Stimulated activated CD4-positive, alpha-beta T cell treated with anti-CD3 and anti-CD28 coated beads, Interleukin-1b, Interleukin-23, amount 100 ng/mL, for 4 hours (primary cell): ENCODE measurements at regions not wholly inside any gene's neighbourhood (a gene's known extent, or its start where the extent isn't known, plus 50 kb on each side); places are given as distances from the start of the nearest gene placed in this dataset.

Experiments
- DNase-seq, 2 donors: peaks; one replicate each; pipeline ENCODE4 v3.0.0-alpha.2; 2020; ENCODE audit warnings: low read depth in 2 of 2

- DNase-seq: no peak
These were observed 88.2 kb downstream of the TMA16 start for GRCh38 chr4:163582703-163583102.

- no peak for DNase-seq
These were observed 93.4 kb downstream of the TMA16 start for GRCh38 chr4:163587867-163588266.

GRCh38 chr4:163588532-163588931 is 94.0 kb downstream of the TMA16 start:
- DNase-seq: no peak

DNA sequence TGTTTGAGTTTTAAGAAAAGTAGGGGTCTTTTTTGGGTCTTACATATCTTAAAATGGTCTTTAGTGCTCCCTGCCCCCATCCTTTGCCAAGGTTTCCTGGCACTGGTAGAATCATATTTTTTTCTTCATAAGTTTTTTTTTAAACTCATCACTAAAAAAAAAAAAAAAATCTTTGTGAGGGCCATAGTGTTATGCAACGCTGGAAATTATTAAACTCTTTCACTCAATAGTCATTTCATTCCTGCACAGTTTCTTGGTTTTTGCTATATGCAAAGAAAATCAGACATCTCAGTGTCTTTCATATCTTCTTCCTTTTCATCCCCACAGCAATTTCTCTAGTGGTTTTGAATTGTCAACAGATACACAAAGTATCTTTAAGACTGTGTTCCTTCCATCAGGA is 95.6 kb downstream of the TMA16 start:
- no peak for DNase-seq

GRCh38 chr4:163590619-163591264 is 96.3 kb downstream of the TMA16 start:
- DNase-seq: no peak

- no peak for DNase-seq
These were observed 97.1 kb downstream of the TMA16 start for GRCh38 chr4:163591614-163592020.

GRCh38 chr4:163592212-163592611 is 97.7 kb downstream of the TMA16 start:
- no peak for DNase-seq

GRCh38 chr4:163595580-163595979 is 101.1 kb downstream of the TMA16 start:
- no peak for DNase-seq

- DNase-seq: no peak
These were observed 103.5 kb downstream of the TMA16 start for GRCh38 chr4:163598028-163598427.

DNA sequence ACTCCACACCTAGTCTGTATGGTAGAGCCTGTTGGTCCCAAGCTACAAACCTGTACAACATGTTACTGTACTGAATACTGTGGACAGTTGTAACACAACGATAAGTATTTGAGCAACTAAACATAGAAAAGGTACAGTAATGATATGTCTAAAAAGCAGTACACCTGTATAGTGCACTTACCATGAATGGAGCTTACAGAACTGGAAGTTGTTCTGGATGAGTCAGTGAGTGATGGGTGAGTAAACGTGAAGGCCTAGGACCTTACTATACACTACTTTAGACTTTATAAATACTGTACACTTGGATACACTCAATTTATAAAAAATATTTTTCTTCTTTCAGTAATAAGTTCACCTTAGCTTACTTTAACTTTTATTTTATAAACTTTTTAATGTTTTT is 104.0 kb downstream of the TMA16 start:
- no peak for DNase-seq

DNA sequence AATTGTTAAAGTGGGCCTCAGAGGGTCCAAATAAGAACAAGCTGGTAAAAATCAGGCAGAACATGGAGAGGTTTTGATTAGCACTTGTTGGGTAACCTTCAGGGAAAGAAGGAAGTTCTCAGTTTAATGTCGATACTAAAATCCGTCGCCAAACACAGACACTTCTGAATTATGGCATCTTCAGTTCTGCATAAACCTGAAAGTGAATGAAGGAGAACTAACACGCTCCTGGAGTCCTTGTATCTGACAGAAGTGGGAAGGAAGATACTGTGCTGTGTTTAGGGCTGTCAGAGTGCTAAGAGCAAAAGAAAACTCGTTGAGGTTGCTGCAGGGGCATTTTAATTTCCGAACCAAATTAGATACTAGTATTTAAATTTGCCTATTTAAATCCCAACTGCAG is 106.2 kb downstream of the TMA16 start:
- no peak for DNase-seq

GRCh38 chr4:163603257-163603656 is 108.8 kb downstream of the TMA16 start:
- DNase-seq: no peak

- DNase-seq: no peak
These were observed 112.6 kb downstream of the TMA16 start for GRCh38 chr4:163606896-163607691.

DNA sequence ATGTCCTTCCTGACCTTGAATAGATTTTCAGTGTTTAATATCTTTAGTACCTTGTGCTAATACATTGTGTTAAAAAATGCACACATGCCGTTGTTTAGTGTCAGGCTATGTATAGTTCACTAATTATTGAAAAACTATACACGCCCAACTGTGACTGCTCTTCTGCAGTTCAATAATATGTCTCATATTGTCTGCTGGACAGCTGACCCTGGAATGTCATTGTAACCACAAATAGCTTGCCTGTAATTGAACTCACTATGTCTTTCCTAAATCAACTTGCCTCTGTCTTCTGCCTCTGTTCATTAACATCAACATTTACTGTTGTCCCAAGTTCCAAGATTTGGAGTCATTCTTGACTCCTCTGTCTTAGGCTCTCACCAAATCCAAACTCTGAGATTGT is 114.5 kb downstream of the TMA16 start:
- no peak for DNase-seq

DNA sequence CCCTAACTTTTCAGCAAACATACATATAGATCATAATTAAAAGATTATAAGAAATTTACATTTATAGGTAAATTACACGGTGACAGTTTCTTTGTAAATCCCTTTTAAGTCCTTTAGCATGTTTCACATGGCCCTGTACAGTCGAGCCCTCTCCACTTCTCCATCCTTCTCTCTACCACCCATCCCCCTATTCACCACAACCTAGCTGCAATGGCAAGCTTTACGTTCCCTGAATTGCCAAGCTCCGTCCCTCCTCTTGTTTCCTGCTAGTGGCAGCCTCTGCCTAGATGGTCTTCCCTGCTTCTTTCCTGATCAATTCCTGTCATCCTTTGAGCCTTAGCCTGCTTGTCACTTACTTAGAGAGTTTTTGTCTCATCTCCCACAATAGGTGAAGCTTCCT is 116.2 kb downstream of the TMA16 start:
- DNase-seq: no peak

- no peak for DNase-seq
These were observed 116.7 kb downstream of the TMA16 start for GRCh38 chr4:163611182-163611581.

- DNase-seq: no peak
These were observed 117.4 kb downstream of the TMA16 start for GRCh38 chr4:163611784-163612445.

GRCh38 chr4:163612762-163613161 is 118.3 kb downstream of the TMA16 start:
- no peak for DNase-seq

GRCh38 chr4:163613383-163613782 is 118.9 kb downstream of the TMA16 start:
- DNase-seq: no peak

DNA sequence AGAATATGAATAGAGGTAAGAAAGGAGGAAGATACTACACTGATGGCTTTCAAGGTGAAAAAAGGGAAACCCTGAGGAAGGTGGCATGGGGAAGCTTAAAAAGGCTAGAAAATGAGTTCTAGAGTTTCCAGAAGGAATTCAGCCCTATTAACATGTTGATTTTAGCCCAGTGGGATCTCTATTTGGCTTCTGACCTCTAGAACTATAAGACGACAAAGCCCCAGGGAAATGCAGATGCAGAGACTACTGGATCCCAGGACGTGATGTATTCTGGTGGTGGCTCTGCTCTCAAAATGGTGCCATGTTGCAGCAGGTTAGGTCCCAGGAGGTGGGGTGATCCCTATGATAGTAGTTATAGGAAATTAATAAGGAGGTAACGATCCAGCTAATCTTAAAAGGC is 120.4 kb downstream of the TMA16 start:
- DNase-seq: no peak

GRCh38 chr4:163618845-163619244 is 124.4 kb downstream of the TMA16 start:
- no peak for DNase-seq

DNA sequence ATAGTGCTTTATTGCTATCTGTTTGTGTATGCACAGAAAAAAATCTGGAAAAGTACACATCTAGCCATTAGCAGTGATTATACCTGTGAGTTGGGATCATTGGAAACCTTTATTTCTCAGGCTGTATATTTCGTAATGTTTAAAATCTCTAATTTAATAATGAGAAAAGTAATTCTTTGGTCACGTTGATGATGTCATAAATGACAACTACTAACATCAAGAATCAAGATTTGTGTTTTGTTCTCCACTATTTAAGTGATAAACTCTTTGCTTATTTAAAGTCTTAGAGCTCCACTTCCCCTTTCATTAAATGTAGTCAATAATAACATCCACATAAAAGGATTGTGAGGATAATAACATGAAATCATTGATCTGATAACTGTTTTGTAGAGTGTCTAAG is 126.2 kb downstream of the TMA16 start:
- no peak for DNase-seq

GRCh38 chr4:163621821-163622220 is 127.3 kb downstream of the TMA16 start:
- DNase-seq: no peak
